ENCODE measurements at regions not wholly inside any gene's neighbourhood (a gene's known extent, or its start where the extent isn't known, plus 50 kb on each side); places are given as distances from the start of the nearest gene placed in this dataset.

- H3K4me3 ChIP-seq: no peak overlapping the region
- no peak overlapping the region for H3K9ac ChIP-seq (ENCODE audit: control insufficient read depth, insufficient read depth, low read length)
- no peak overlapping the region for H2AFZ ChIP-seq (ENCODE audit: control insufficient read depth, low read depth, low read length)
- H3K79me2 ChIP-seq (ENCODE audit: control insufficient read depth, insufficient read depth, low read length): no peaks in the 10 kb centered on the region
- in situ Hi-C loops (cut with MboI) (no loop called here), intact Hi-C loops (cut with micrococcal nuclease; ENCODE audit: unreplicated experiment) (no loop called here)
- SMC1A ChIA-PET (ENCODE audit: uncharacterized antibody, unreplicated experiment): no interaction called here
- H3K9me3 ChIP-seq (replicated peaks; ENCODE audit: control insufficient read depth, insufficient read depth, low read length): no peaks in the 10 kb centered on the region
- no peaks in the 10 kb centered on the region for H3K27me3 ChIP-seq (replicated peaks in 1 of 2; ENCODE audit: control insufficient read depth in 2 of 2, insufficient read depth in 2 of 2, low read length in 1 of 2)
- DNase-seq (ENCODE audit: low read depth, low spot score) (no peak), FAIRE-seq (no peak), ATAC-seq (no peak)
- 34% methylated on average over 3 of the region's 3 CpGs for WGBS (ENCODE audit: insufficient coverage, insufficient replicate concordance, low lambda C conversion rate, missing lambda C conversion rate)
- no peaks in the 10 kb centered on the region for H3K4me1 ChIP-seq (ENCODE audit: control insufficient read depth, insufficient read depth, low read length)
- H3K36me3 ChIP-seq (ENCODE audit: control insufficient read depth in 2 of 2, insufficient read depth in 2 of 2, low read length in 1 of 2): no peaks in the 10 kb centered on the region
- no peak overlapping the region for H3K4me2 ChIP-seq (ENCODE audit: control insufficient read depth, insufficient read depth)
- POLR2A ChIA-PET: no interaction called here
- TF ChIP-seq GATAD2B (conservative IDR thresholded peaks at IDR 0.05; ENCODE audit: low read depth): no peak
- no peak for TF ChIP-seq ATF3 (IDR thresholded peaks at IDR 0.05; ENCODE audit: borderline replicate concordance, extremely low read depth, low read depth, low read length)
- no peak for TF ChIP-seq CEBPB (IDR thresholded peaks at IDR 0.05; ENCODE audit: borderline replicate concordance in 1 of 2, low read depth in 2 of 2, low read length in 2 of 2)
- TF ChIP-seq GABPA (IDR thresholded peaks at IDR 0.05; ENCODE audit: low read depth): no peak
- TF ChIP-seq SUPT20H (IDR thresholded peaks at IDR 0.05; ENCODE audit: borderline replicate concordance, control insufficient read depth, low read depth, low read length): no peak
- TF ChIP-seq ATF7 (IDR thresholded peaks at IDR 0.05; ENCODE audit: low read depth): no peak
- no peak for TF ChIP-seq CBFB (IDR thresholded peaks at IDR 0.05; ENCODE audit: low read depth)
- TF ChIP-seq ZNF24 (IDR thresholded peaks at IDR 0.05): no peak
- TF ChIP-seq MEF2A (IDR thresholded peaks at IDR 0.05; ENCODE audit: insufficient read depth, low read depth, low read length): no peak
- TF ChIP-seq POLR2A (IDR thresholded peaks at IDR 0.05; ENCODE audit: low read depth, low read length): no peak
- TF ChIP-seq E4F1 (IDR thresholded peaks at IDR 0.05; ENCODE audit: borderline replicate concordance, partially characterized antibody): no peak
- no peak for TF ChIP-seq NFXL1 (IDR thresholded peaks at IDR 0.05; ENCODE audit: borderline replicate concordance)
- TF ChIP-seq PAX5 (IDR thresholded peaks at IDR 0.05; ENCODE audit: borderline replicate concordance, low read depth, low read length): no peak
- TF ChIP-seq NR2C1 (IDR thresholded peaks at IDR 0.05): no peak
- TF ChIP-seq RAD21 (IDR thresholded peaks at IDR 0.05; ENCODE audit: insufficient read depth, low read depth, low read length): no peak
- TF ChIP-seq ZZZ3 (IDR thresholded peaks at IDR 0.05; ENCODE audit: control insufficient read depth, insufficient read length, low read depth): no peak
- no peak for TF ChIP-seq ZBED1 (IDR thresholded peaks at IDR 0.05; ENCODE audit: borderline replicate concordance)
- RAD21 ChIA-PET (ENCODE audit: unreplicated experiment): no interaction called here
- no peak overlapping the region for H3K27ac ChIP-seq (ENCODE audit: control insufficient read depth, insufficient read depth)
- CTCF ChIA-PET: no interaction called here
- H4K20me1 ChIP-seq (ENCODE audit: control insufficient read depth, insufficient read depth): no peaks in the 10 kb centered on the region
- BruUV-seq (replicated peaks): no TSS peak
These were observed 1205.9 kb downstream of the AACS start for GRCh38 chr12:126271159-126271558.
